Limb (tissue), 2 donors: ENCODE measurements at regions not wholly inside any gene's neighbourhood (a gene's known extent, or its start where the extent isn't known, plus 50 kb on each side); places are given as distances from the start of the nearest gene placed in this dataset.

Source experiments
- DNase-seq, 2 donors: peaks; one replicate each; pipeline ENCODE4 v3.0.0-alpha.2; 2016; ENCODE audit errors: extremely low spot score in 2 of 2

DNA sequence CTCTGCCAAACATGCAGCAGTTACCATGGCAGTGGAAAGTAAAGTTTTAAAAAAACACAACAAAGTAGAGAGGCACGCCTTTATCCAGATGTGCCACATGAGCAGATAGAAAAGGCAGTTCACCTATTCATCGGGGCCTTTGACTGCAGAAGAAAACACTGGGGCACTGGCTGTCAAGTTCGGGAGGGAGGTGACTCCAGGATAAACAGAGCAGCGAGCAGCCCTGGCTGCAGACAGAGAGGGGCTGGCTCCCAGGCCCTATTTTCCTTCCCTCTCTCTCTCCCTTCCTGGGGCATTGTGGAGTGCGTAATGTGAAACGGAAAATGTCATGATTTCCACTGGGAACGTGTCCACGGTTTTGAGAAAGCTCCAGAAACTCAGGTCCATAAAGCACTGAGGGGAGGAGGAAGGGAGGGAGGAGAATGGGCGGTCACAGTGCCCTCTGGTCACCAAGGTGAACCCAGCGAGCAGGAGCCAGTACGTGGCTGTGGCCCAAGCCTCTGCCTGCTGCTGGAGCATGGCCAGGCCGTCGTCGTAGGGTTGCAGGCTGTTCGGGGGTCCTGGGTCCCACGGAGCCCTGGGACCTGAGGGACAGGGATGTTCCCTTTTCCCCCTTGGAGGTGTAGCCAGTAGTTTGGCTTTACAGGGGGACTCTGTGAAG lies 114.7 kb upstream of the IRF2BP2 start:
- peak in 1 of 2 donors; percentile 85 for DNase-seq

DNA sequence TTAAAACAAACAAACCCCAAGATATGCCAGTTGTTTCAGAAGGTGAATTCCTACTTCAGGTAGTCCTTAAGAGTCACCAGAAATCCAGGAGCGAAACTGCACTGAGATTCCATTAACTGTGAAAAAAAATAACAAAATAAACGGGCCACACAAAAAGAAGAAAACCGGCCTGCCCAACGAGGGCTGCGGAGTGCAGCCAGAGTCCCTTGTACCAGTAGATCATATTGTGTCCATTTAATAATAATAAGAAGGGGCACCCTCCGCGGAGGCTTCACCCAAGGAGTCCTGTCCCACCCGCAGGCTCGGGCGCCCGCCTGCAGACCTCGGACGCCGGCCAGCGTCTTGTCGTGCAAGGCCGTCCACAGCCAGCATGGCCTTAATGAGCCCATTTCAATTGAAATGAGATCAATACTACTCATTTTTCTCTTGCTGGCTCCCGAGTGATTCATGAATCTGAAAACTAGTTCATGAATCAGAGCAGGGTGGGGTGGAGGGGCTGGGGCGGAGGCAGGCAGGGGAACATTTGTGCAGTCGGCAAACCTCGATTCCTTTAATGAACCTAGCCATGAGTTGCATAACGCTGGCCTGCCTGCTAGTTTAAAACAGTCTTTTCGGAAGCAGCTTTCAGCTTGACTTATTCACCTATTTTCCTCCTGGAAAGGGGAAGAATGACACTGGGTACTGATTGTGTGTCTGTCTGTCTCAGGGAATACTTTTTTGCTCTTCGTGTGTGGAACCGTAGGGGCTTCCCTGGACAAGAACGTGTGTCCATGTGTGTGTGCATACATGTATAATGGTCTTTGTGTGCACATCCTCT lies 113.1 kb upstream of the IRF2BP2 start:
- peak in 1 of 2 donors; percentile 78 for DNase-seq

DNA sequence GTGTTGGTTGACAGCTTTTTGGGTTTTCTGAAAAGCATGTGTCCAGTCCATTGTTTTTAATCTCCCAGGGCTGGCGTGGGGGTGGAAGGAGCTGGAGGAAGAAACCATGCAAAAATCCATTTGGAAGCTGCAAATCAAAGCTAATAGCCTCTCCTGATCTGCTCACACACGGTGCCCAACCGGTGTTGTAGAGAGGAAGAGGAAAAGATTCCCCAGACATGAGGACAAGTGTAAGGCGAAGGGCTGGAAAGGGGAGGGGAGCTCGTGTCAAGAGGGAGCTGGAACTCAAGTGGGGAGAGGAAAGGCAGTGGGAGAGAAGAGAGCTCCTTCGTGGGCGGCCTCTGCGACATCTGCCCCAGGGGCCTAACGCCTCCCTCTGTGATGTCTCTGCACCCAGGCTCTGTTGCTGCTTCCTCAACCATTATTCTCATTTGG lies 112.3 kb upstream of the IRF2BP2 start:
- DNase-seq, result no peak

DNA sequence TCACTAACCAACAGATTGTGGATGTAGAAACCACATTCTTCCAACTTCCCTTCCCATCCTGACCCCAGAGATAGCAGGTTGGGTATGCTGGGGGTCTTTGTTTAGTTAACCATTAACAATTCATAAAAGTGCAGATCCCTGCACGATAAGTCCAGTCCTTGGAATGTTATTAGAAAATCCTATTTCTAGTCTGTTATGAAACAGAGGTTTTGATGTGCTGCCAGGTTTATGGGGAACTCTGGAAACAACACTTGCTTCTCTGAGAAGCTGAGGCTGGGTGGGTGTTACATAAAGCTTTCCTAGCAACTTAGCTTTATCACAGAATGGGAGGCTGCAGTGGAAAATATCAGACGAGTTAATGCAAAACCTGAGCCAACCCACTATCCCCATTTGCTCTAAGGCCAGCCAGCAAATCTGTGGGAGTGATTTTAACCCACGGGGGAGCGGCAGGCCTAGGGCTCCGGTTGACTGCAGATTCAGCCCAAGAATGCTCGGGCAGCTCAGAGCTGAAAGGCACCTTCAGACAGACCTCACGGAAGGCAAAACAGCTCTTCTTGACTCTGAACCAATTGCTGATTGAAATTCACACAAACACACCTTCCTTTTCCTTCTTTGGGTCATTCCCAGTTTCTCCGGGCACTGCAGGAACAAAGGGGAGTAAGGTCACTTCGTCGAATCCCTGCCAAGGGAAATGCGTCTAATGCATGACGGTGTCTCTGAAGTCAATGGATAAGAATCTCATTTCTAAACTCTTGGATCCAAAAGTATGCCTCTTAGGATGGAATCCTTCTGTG lies 111.7 kb upstream of the IRF2BP2 start:
- peak; percentile 66 to 91 for DNase-seq

DNA sequence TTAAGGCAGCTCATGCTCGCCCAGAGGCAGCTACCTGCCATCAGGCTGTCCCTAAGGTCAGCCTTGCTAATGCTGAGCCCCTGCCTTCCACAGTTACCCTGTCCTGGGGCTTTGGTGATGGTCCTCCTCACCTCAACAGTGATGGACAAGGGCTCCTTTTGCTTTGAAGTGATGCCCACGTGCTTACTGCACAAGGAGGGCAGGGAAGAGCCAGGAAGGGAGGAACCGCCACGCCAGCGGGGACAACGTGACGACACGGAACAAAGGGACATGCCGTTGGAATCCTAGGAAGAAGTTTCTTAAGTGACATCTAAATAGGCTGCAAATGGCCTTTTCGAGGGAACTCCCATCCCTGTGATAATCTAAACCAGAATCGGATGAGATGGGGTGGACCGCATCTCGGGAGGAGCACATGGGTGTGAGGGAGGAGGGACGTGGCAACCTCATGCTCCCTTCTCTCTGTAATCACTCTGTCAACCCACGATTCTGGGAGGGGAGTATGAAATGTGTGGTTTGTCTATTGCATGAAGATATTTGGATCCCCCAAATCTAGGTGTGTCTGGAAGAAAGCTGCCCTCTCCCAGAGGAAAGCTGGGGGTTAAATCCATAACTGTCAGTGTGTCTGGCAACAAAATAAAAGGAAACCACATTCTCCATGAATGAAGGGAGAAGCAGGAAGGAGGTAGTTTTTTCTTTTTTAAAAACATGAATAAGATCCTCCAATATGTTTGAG lies 110.9 kb upstream of the IRF2BP2 start:
- peak in 1 of 2 donors; percentile 52 for DNase-seq

DNA sequence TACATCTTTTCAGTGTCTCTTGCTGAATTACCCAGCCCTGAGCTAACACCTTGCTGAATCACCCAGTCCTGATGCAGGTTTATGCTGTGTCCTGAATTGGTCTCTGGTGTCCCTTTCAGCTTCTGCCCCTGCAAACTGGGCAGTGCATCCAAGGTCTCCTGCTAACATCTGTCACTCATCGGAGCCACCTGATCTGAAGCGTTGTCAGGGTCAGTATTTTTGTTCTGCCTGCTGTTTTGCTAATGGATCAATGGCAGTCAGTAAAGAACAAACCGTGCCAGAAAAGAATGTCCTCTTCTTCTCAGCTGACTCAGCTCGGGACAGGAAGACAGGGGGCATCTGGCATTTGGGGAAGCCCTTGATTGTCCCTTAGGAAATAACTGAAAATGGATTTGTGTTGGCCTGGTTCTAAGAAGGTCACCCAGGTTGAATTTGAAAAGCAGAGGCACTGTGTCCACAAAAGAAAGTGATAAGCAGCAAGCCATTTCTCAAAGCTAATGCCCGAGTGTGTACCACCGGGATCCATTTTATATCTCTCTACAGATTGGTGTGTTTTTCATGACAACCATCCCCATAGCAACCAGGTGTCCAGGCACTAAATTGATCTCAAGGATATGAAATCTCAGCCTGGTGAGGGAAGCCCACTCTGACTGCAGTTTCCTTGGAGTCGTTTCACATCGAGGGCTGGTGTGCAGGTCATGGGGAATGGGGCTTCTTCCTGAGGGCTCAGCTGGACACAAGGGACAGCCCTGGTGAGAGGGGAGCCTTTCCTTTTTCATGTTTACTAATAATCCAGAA lies 109.7 kb upstream of the IRF2BP2 start:
- DNase-seq, result no peak

DNA sequence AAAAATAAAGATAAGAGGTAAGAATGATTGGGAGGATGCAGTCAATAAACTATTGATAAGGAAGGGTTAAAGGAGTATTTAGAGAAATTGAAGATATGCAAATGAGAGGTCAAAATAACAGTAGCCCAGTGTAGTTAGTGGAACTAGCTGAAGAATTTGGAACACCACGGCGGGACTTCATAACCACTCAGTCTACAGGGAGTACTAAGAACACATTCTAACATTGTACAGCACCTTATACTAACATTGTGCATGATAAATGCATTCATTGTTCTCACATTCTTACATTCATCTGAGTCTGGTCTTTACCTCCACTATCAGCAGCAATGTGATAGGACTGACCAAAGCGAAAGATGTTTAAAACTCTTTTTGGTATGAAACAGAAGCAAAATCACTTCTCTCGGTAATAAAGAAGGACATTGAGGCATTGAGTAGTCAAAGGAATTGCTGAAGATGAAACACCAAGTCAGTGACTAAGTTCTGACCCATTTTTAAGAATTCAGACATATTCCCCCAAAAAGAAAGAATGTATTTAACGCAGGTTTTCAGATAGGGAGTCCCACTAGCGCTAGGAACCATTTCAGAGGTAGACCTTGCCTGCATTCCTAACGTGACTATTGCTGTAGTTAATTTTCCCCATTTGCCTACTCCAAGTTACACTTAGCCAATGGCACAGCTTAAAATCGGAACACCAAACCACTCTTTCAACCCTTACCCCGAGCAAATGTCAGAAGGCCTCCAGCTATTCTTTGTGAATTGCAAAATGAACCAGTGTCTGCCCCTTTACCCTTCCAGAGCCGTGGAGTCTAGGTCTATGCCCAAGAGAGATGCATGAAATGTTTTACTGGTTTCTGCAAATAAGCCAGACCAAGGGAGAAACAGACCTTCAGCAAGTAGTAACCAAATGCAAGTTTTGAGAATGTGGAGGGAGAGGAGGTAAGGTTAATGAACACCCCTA lies 108.8 kb upstream of the IRF2BP2 start:
- no peak for DNase-seq

DNA sequence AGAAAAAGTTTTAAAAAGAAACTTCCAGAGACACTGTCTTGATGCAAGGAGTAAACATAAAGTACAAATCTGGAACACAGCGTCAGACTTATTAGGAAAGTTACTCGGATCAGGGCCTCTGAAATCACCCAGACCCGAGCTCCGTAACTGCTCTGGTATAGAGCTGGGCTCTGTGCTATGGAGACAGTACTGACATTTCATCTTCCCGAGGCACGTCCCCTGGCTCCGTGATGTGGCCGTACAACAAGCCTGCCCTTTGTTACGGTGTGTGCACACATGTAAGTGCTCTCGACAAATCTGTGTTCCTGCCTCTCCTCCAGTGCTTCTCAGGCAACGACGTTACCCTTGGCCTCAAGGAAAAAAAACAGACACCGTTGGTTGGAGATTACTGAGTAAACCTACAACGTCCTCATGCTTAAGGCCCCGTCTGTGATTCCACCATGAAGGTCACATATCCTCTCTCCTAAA lies 107.0 kb upstream of the IRF2BP2 start:
- DNase-seq, result no peak

DNA sequence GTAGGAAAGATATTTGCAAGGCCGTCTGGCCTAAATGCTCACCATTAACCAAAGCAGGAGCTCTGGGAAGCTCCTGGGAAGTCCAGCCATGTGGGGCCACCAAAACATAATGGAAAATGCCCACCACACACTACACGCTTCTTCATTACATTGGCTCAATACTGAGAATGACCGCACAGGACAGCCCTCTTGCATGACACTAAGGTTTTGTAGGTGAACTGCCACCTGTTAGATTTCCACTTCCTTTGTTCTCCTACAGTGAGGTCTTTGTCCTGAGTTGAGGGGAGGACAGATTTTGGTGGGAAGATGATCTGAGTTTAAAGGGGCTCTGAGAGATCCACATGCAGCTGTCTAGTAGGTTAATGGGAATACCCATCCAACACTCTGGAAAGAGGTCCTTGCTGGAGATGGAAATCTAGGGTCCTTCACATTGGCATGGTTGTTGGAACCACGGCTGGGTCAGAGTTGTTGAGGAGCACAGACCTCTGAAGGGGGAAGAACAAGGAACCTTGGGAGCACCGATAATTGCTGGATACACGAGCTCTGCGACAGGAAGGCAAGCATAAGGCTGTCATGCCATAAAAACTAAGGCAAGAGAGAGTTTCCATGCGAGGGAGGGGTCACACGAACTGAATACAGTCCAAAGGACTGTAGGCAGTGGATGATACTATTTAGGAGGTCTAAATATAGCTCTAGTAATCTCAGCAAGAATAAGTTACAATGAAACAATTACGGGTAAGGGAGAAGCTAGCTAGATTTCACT lies 105.5 kb upstream of the IRF2BP2 start:
- no peak for DNase-seq

DNA sequence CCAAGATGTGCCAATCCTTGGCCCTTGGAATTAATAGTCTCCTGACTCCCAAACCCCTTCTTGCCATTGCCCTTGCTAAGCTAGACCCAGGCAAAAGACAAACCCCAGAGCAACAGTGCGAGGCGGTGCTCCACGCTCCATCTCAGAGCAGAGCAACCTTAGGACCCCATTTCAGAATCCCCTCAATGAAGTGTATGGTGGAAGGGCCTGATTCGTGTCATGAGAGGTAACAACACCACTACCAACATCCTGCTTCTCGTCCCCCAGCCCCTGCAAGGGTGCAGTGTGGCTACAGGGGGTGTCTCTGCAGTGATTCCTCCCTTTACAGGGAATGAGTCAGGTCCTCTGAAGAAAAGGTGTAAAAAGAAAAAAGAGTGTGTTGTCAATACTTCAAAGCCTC lies 103.9 kb upstream of the IRF2BP2 start:
- no peak for DNase-seq

DNA sequence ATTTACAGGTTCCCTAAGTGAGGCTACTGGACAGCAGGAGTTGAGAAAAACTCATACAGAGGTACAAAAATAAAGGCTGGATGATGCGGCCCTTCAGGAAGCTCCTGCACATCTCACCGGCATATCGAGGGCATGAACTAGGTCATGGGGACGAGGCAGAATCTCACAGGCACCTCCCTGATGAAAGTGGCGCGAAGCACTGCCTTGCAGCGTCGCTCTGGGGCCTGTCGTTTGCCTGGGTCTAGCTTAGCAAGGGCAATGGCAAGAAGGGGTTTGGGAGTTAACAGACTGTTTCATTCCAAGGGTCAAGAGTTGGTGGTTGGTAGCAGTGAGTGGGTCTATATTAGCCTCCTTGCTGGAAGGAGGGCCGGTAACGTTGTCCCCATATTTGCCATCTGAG lies 103.5 kb upstream of the IRF2BP2 start:
- DNase-seq, result no peak

DNA sequence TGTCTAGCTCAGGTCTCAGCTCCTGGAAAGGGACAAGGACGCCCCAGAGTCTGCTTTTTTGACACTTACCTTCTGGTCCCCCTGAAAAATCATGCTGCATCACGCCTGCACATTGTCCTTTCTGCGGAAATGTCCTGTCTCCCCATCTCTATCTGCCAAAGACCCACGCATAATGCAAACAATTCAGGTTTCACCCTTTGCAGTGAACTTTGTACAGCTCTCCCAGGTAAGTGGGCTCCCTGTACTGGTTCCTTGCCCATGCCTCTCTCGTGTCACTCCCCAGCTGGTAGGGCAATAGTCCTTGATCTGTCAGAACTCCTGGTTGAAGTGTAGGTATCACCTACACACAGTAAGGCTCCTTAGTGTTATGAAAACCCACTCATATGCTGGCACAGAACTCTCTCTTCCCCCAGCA lies 102.9 kb upstream of the IRF2BP2 start:
- DNase-seq, result no peak

DNA sequence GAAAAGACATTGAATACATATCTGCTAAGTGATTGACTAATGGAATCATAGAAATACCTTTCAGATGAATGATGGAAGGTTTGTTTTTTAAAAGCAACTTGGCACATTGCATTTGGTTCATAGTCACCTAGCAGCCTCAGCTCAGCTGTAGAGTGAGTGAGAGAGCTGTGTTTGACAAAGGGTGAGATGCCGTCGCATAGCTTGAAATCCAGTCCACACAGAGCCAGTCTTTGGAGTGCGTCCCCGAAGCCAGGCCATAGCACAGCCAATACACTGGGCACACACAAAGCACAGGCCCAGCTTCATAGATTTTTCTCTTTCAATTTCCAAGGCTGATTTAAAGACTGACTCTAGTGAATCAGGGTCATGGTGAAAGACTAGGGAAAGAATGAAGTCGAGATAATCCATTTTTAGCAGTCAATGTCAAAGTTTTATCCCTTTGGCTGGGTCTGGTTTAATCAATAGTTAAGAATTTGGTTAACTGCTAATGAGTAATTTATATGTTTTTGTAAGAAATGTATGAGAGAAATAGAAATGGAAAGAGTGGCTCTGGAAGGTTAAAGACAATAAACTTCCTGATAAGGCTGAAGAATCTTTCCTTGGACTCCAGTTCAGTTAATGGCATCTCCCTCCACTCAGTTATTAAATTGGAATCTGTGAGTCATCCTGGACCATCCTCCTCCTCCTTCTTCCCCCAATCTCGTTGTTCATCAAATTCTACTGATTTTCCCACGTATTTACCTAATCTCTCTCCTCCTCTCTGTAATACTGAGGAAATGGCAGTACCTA lies 101.2 kb upstream of the IRF2BP2 start:
- no peak for DNase-seq

DNA sequence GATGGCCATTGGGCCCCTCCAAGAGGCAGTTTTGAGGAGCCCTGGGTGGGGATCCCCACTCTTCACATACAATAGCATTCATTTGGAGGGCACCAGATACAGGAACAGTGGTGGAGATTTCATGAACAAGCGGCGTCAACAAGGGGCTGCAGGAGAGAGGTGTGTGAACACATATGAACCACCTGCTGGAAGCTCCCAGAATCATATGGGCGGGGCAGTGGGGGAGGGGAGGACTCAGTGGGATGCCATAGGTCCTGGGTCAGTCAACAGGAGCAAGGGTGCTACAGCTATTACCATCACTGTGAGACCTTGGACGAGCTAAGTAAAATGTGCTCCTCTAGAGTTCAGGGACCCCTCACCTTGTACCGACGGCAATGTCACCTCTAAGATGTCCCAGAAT lies 100.4 kb upstream of the IRF2BP2 start:
- DNase-seq, result no peak

DNA sequence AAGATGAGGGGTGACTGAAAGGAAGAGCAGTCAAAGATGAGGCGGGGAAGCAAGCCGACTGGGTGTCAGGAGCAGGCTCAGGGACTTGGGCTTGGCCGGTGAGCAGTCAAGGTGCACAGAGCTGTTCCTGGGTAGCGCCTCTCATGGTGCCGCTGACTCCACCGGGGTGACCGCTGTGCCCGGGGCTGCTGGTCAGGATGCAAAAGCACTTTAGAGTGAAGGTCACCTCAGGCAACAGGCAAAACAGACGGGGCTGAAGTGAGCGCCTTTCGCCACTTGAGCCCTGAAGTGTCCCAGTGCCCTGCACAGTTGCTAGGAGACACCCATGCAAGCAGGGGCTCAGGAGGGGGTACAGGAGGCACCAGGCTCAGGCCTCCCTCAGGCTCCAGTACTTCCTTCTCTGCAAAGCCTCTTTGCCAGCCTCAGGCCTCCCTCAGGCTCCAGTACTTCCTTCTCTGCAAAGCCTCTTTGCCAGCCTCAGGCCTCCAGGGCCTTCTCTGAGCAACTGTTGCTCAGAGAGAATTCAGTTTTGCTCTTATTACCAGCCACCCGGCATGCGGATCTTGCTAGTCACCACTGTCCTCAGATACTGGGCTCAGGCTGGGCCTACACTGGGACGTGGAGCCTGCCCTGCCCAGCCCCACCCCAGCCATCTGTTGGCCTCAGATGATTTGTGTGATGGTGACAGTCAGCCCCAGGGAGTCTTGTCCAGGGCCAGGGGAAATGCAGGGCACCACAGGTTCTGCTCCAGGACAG lies 99.7 kb upstream of the IRF2BP2 start:
- no peak for DNase-seq

DNA sequence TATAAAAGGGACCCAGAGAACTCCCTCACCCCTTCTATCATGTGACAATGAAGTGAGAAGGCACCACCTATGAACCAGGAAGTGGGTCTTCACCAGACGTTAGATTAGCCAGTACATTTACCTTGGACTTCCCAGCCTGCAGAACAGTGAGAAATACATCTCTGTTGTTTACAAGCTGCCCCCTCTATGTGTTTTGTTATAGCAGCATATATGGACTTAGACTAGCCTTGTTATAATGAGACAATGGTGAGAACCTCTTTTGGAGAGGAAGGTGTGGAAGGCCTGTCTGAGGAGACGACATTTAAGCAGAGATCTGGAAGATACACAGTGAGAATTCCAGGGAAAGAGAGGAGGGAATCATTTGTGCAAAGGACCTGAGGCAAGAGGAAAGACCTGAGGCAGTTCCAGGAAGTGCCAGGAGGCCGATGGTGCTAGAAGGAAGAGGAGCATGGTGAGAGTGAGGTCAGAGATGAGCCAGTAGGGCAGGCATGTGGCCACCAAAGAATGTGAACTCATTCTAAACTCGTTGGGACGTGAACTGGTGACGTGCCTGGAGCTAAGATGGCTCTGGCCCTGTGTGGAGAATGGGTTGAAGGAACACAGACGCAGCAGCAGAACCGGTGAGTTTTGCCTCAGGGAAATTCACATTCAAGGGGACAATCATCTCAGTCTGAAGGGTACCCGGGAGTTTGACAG lies 98.9 kb upstream of the IRF2BP2 start:
- no peak for DNase-seq
